NCI-H2107 treated with DMSO at 0.1 percent for 48 hours (cell line): ENCODE measurements at regions not wholly inside any gene's neighbourhood (a gene's known extent, or its start where the extent isn't known, plus 50 kb on each side); places are given as distances from the start of the nearest gene placed in this dataset.

Source experiments
- DNase-seq: peaks from one replicate; lab custom pipeline; 2025; ENCODE audit not compliant: unreplicated experiment; lab: John Stamatoyannopoulos, UW

DNA sequence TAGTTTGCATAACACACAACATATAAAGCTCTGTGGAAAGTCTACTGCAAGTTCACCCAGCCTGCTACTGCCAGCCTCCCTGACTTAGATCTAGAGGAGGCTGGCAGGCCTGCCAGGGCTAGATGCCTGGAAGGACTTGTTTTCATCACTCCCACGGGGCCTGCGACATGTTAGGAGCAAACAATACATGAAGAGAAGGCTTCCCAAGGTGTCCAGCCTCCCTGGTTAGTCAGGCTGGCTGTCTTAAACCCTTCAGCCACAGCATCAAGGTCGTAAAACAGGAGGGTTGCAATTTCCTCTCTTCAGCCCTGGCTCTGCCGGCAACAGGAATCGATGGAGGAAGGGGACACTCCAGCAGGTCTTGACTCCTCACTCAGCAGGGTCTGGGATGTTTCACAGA, 104.5 kb downstream of the NGF start:
- DNase-seq: no peak

DNA sequence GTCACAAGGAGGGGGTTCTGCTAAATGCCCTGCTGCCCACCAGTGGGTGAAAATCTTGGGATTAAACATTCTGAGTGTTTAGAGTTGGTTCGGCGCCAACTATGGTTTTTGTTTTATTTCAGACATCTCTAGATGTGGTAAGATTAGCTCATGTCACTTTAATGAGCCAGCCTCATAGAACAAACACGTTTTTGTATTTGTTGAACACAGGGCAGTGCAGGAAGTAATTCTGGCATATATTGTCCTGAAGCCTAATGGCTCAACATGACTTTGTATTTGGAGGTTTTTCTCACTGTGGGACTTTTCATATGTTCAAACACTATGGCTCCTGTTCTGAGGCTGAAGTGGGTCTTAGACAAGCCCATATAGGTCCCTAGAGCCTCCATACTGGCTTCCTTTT, 107.8 kb downstream of the NGF start:
- DNase-seq: no peak

DNA sequence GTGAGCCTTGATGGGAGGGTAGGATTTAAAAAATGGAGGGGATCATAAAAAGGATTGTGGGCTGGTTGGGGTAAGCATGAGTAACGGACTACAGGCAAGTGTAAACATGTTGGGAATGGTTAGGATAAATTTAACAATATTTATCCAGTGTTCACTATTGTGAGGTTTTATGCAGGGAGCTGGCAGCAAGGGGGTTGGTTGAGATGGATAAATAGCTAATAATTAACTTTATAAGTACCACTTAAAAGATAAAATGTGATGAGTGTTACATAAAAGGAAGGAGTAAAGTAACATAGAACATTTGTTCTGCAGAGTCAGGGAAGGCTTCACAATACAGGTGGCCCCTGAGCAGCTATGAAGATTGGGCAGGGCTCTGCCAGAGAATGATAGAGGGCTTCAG, 109.0 kb downstream of the NGF start:
- no peak for DNase-seq

DNA sequence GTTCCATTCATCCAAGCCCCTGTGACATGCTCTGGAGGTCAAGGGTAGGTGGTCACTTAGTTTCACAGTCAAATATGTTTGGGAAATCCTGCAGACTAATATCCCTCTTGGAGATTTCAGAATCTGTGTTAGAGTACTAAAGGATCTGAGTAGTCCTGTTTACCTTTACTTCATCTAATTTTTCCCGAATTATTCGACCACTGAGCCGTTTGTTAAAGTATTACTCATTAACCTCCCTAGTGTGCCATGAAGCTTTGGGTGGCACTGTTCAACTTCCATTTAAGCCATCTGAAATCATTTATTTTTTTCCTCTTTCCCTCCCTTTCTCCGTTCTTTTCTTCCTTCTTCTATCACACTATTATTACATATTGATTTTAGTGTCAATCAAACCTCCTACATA, 109.9 kb downstream of the NGF start:
- DNase-seq: no peak

DNA sequence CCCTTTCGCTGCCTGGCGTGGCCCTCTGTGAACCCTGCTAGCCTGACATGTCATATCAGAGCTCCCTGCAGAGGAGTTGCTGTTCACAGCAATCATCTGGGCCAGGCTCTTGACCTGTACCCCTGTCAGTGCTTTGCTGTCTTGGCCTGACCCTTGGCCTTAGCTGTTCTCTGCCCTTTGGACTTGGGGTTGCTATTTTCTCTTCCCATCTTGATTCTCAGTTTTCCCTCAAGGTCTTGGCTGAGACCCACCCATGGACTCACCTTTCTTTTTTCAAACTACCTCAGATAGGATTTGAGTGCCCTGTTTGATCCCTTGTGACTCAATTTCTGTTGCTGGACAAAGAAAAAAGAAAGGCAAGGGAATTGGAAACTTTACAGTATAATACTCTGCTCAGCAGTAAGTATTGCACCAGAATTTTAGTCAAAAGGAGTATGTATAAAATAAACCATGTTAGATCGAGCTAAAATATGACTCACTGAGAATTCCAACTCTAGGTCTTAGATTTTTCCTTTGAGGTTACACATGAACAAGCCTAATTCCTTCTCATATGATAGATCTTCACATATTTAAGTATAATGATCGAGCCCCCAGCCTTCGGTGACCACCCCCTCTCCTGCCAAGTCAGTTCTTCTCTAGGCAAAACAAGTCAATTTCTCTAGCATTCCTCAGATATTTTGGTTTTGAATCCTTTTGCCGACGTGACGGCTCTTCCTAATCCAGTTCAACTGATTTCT, 110.5 kb downstream of the NGF start:
- DNase-seq: no peak

DNA sequence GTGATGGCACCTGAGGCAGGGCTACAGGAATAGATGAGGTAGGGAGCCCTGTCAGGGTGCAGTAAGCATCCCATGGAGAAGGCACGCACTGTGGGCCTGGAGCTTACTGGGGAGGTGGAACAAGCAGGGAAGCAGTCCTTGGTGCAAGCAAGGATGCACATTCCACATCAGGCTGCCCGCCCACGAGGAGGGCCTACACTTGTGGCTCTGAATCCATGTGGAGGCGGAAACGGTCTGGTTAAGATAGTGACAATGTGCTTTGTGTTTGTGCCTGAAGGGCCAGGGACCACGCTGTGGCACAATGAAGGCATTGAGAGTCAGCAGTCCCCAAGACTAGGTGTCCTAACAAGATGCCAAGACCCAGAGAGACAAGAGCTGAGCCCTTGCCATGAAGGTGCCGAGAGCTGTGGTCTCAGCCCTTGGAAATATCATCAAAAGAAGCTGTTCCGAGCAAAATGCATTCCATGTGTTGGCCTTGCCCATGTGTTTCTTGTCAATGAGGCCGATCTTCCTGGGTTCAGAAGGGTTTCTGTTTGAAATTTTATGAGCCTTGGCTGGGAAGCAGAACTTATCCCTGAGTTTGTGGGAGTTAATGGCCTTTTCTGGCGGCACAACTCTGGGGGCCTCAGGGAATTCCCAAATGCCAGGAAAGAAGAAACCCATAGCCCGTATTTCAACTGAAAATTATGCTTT, 111.9 kb downstream of the NGF start:
- DNase-seq: no peak

DNA sequence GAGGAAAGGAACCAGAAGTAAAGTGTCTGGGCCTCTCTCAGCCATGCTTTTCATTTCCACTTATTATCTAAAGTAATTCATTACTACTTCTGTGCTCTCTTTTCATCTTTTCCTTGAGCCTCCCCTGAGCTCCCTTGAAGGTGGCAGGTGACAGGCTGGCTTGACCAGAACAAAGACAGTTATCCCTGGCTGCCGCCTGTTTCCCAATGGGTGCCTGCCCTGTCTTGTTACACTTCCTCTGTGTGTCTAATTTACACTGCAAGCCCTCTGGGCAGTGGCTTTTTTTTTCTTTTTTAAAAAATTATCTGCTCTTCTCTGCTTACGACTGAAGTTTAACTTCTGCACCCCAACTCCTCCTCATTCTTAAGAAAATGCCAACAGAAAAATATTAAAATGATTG, 113.4 kb downstream of the NGF start:
- no peak for DNase-seq

DNA sequence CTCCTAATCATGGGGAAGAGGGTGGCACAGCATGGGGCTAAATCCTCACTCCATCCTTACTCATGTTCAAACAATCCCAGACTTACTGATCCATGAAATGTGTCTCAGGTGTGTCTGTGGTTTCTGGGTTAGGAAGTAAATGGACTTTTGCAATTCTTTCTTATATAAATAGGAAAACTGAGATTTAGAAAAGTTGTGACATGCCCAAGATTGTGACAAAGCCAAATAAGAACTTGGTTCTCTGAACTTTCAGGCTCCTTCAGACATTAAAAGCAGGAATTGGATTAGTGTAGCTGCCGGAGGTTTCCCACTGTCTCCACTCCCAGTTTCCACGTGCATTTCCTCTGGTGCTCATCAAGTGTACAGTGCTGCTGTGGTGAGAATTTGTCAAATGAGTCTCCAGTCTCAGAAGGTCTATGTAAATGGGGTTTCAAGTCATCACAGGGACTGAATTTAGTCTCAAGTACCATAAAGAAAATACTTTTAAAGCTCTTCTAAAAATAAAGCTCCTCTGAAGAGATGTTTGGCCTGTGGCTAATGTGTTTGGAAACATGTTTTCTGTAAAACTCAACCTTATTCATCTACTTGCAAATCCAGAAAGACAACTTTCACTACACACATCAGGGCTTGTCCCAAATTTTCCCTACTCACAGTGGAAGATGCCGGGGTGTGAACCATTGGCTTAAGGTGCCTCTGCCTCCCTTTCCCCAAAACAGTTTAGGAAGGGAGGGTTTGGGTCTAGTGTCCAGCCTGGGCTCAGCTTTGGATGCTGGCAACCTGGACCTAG, 115.2 kb downstream of the NGF start:
- no peak for DNase-seq

DNA sequence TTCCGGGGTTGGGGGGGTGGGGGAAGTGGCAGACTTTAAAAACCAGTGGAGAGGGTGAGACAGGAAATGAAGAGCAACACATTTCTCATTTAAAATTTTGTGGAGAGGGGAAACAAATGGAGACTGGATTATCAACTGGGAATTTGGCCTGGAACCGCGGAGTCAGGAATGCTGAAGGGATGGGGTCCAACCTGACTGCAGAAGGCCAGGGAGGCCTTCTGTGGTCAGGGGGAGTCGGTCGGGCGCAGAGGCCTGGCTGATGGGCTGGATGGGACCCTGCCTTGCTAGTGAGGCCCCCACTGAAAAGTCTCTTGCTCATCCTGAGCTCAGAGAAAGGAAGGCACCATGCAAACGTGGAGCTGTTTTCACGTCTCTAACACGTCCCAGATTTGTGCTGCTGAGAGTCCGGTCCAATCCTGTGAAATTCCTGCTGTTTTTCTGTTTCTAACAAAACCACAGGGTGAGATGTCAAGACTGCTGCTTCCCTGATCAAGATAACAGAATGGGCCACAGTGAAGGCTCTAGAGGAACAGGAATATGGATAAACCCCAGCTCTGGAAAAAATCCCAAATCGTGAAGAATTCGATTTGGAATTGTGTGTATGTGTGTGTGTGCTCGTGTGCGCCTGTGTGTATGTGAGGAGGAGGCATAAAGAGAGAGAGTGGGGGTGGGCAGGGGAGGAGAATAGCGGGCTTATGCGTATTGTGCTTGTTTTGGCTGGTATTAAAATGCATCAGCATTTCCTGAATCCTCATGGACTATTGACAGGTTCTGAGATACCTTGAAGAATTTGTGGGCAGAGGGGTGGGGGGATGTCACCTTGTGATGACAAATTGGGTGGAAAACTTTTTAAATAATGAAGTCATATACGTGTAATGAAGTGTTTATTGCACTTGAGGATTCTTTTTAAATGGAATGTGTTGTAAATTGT, 117.4 kb downstream of the NGF start:
- no peak for DNase-seq

DNA sequence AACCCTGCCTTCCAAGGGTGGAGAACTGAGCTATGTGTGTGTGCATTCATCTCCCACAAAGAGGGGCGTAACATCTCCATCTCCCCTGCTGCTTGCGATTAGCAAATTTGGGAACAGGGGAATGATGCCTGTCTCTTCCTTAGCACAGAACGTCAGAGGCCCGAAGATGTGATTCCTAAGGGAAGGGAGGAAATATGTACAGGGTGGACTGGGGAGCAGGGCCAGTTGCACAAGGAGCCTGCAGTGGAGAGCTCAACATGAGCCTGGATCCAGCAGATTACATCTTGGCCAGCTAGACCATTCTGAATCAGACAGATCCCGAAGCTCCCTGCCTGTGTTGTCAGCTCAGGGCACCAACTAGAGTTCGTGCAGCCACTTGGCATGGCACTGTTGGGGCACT, 118.1 kb downstream of the NGF start:
- no peak for DNase-seq

DNA sequence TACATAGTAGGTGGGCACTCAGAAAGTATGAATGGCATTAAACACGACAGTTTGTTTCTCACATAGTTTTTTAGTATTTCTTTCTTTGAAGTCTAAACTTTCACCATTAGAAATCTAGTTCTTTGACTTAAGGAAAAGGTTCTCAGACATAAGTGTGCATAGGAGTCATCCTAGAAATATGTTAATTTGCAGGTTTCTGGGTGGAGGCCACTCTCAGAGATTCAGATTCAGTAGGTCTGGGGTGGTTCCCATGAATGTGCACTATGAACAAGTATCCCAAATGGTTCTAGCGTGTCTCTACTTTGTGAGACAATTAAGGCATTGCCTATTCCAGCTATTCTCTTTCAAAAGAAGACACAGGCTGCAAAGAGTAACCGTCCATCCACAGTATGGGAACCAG, 119.3 kb downstream of the NGF start:
- DNase-seq: no peak

DNA sequence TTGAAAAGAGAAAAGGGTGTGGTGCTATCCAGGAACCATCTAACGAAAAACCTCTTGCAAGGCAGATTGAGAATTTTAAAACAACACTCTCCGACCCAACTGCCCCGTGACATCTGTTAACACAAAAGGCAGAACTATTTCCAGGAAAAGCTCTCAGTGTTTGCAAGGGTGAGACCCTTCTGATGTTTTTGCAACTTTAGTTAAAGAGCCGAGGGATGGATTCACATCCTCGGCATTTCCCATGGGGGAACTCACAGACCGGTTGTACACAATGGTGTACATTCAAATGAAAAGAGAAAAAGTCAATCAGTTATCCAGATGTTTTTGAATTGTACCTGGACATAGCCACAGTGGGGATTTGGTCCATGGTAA, 120.0 kb downstream of the NGF start:
- no peak for DNase-seq

DNA sequence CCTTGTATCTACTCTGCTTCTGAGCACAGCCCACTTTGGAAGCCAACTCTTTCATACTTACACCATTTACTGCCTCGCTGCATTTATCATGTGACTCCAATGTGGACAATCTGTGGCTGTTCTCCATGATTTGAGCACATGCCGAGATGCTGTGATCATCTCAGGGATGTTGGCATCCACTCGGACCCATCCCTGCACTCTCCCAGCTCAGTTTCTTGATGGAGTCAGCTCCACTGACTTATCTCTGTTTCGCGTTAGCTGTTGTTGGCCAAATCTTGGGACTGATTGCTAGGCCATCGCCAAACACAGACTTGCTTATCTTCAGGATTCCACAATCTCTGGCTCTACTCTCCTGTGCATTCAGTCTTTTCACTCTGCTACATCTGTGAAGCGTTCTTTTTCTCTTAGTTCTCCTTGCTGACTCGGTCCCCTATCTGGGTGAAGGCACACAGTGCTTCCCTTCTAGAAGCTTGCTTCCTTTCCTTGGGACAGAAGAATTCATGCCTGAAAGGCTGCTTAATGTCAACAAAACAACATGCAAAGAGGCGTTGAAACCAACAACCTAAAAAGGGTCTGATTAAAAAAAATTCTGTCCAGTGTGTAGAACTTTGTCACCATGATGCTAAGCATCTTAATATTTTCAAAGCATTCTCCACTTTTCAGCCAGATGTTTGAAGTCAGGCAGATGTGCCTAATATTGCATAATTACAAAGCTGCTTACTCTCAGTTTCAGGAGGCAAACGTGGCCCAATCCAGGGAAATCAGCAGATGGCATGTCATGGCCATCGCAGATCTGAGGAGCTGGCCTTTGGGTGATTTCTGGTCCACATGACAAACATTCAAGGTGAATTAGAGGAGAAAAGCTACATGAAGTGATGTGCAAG, 120.7 kb downstream of the NGF start:
- no peak for DNase-seq

DNA sequence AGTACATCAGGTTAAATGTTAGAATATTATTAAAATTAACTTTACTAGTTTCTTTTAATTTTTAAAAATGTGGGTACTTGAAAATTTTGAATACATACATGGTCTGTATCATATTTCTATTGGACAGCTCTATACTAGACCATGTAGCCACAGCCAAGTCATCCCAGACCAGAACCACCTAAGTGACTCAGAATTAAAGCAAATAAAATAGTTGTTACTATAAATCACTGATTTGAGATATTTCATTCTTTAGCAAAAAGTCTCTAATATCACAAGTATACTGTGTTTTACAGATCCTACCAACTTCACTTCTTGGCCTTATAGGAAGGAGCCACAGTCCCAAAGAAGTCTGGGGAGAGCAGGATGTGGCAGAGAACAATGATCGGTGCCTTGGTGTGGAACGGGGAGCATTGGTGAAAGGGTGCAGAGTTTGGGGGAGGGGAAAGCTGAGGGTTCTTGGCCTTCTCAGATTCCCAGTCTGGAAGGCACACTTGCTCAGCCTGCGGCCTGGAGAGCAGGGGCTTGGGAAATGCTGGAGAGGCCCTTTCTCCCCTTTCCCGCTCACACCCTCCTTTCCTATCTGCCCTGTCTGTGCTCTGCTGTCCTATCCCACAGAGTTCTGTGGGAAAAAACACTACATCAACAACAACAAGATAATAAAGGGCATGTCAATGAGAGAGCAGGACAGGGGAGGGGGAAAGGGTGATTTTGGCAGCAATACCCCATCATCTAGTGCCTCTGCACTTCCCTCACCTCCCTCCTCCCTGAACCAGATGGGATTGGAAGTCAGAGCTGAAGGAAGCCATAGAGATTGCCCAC, 122.1 kb downstream of the NGF start:
- no peak for DNase-seq

DNA sequence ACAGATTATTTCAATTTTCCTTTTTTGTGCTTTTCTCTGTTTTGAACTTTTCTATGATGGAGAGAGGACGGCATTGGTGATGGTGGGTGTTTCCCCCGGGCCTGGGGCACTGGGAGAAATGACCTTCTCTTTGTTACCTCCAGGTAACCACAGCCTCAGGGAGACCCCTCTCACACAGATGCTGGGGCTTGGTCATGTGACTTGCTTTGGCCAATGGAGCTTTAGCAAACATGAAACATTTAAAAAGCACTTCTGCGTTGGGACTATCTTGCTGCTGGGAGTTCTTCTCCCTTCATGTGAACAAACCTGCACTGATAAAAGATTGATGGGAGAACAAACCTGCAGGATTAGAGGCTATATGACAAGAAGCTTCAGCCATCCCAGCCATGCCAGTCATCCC, 122.9 kb downstream of the NGF start:
- DNase-seq: no peak

DNA sequence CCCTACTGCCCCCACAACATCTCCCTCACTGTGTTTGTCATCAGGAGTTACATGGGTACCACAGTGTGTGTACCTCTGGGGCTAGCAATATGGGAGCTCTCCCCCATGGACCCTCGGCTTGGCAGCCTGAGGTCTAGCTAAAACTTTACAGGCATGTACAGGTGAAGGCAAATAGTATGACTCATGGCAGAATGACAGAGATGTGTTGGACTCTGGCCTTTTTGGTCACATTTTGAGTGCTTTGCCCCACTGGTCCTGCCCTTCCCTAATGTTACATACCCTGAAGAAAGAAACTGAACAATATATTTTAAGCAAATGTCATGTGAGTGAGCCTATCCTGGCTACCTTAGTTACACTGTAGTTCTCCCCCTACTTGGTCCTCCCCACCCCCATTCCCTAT, 124.0 kb downstream of the NGF start:
- DNase-seq: no peak

DNA sequence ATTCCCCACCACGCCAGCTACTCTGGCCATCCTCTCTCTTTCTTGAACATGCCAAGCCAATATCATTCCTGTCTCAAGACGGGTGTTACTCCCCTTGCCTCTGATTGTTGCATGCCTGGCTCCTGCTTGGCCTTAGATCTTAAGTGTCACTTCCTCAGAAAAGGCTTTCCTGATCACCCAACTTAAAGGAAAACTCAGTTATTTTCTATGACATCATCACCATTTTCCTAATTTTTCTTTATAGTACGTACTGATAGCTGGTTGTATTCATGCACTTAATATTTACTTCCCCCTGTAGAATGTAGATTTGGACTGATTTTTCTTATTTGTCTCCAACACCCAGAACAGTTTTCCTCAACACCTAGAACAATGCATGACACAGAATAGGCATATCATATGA, 123.8 kb upstream of the TSPAN2 start:
- DNase-seq: no peak

DNA sequence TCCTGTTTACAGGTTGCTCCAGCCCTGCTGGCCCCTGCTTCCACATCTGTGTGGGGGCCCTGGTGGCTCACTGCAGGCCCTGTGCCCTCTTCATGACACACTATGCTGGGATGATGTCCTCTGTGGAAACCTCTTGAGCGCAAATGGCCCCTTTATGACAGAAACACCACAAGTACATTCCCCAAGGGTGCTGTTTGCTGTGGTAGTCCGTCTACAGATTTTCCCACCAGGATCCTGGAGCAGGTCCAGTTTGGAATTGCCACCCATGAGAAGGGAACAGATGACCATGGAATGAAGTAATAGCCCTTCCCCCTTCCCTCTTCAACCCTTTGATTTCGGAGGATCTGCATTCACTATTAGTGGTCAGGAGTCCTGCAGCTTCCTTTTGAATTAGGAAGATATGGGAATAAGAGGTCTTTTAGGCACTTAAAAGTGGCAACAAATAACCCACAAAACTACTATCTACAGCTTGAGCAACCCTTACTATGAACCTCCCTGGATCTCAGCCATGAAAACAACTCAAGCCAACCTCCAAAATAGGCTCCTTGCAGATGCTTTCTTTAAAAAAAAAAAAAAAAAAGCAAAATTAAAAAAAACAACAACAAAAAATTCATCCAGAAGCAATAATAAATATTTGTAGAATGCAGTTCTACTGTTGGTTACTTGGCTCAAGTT, 121.9 kb upstream of the TSPAN2 start:
- DNase-seq: no peak

DNA sequence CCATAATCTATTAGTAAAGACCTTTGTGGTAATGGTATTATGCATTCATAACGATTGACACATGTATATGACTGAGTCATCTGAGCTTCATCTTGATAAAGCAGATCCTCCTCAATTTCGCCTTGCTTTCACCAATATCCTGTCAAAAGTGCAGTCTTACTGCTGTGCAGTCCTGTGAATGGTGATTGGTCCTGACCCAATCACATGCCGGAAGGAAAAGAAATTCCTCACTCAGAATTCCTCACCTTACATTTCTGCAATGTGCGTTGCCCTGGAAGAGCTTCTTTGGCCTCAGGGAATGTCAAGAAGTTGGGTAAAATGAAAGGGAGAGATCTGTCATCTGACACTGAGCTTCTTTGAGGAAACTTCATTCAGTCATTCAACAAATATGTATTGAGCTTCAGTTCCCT, 121.0 kb upstream of the TSPAN2 start:
- no peak for DNase-seq
